ENCODE measurements at regions not wholly inside any gene's neighbourhood (a gene's known extent, or its start where the extent isn't known, plus 50 kb on each side); places are given as distances from the start of the nearest gene placed in this dataset.

DNA sequence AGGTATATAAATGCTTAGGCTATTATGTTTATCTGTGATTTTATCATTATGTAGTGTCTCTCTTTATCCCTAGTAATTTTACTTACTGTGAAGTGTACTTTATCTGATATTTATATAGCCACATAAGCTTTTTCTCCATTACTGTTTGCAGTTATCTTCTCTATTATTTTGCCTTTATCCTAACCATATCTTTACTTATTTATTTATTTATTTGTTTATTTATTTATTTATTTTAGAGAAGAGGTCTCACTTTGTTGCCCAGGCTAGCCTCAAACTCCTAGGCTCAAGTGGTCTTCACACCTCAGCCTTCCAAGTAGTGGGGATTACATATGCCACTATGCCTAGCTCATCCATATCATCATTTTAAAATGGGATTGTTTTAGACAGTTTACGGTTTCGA is 331.8 kb downstream of the C7orf25 start:
- no peaks in the 10 kb centered on the region for H4K20me1 ChIP-seq (replicated peaks; ENCODE audit: control insufficient read depth, extremely low read depth, insufficient read depth, low read length)
- no peak overlapping the region for H3K4me3 ChIP-seq (replicated peaks in 1 of 3; ENCODE audit: insufficient read depth in 1 of 3, low read depth in 1 of 3, low read length in 3 of 3)
- H3K9me3 ChIP-seq (replicated peaks; ENCODE audit: control insufficient read depth, insufficient read depth, low read length): no peaks in the 10 kb centered on the region
- intact Hi-C loops (cut with micrococcal nuclease): no loop called here
- no peaks in the 10 kb centered on the region for H3K79me2 ChIP-seq (ENCODE audit: control insufficient read depth, insufficient read depth, low read length)
- H3K9ac ChIP-seq (replicated peaks; ENCODE audit: extremely low read depth, insufficient read depth, low read length): no peak overlapping the region
- BruUV-seq (replicated peaks): no TSS peak
- ChIA-PET CTCF (no interaction called here), POLR2A (no interaction called here)
- no peaks in the 10 kb centered on the region for H3K36me3 ChIP-seq (ENCODE audit: control insufficient read depth in 2 of 2, extremely low read depth in 1 of 2, insufficient read depth in 2 of 2, low read length in 2 of 2)
- no peak overlapping the region for H2AFZ ChIP-seq (ENCODE audit: low read depth, low read length)
- H3K4me1 ChIP-seq (ENCODE audit: control insufficient read depth, extremely low read depth, insufficient read depth, low read length): no peaks in the 10 kb centered on the region
- FAIRE-seq (no peak), DNase-seq (ENCODE audit: low read depth, low spot score) (no peak)
- dilution Hi-C loops (cut with MboI; ENCODE audit: extremely low pct_ligation_motif_present, low sequenced_read_pairs): no loop called here
- no peak overlapping the region for H3K27ac ChIP-seq (ENCODE audit: insufficient read depth, low read depth, low read length)
- no peak for TF ChIP-seq JUN (IDR thresholded peaks at IDR 0.05; ENCODE audit: borderline replicate concordance, insufficient read depth, insufficient read length, low read depth)
- TF ChIP-seq POLR2AphosphoS5 (IDR thresholded peaks at IDR 0.05; ENCODE audit: insufficient read depth, low read depth, low read length): no peak
- no peak for TF ChIP-seq FOS (IDR thresholded peaks at IDR 0.05; ENCODE audit: borderline replicate concordance, insufficient read depth, low read length)
- no peak for TF ChIP-seq GATA2 (IDR thresholded peaks at IDR 0.05; ENCODE audit: insufficient read depth, insufficient read length, low read depth, low read length)
- TF ChIP-seq CTCF (IDR thresholded peaks at IDR 0.05; ENCODE audit: extremely low read depth in 1 of 2, insufficient read depth in 1 of 2, low read depth in 1 of 2, low read length in 2 of 2): no peak
- TF ChIP-seq, protein P1, sequence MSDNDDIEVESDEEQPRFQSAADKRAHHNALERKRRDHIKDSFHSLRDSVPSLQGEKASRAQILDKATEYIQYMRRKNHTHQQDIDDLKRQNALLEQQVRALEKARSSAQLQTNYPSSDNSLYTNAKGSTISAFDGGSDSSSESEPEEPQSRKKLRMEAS (IDR thresholded peaks at IDR 0.05; ENCODE audit: insufficient read depth, insufficient read length): no peak
- no peak for TF ChIP-seq EZH2 (IDR thresholded peaks at IDR 0.05; ENCODE audit: borderline replicate concordance, low read depth, low read length, severe bottlenecking)
- no peak for TF ChIP-seq MYC (IDR thresholded peaks at IDR 0.05; ENCODE audit: low read depth, low read length)
- no peak for TF ChIP-seq POLR2A (IDR thresholded peaks at IDR 0.05; ENCODE audit: low read depth, low read length)
- H3K27me3 ChIP-seq (ENCODE audit: control insufficient read depth in 2 of 2, insufficient read depth in 2 of 2, low read length in 2 of 2): no peaks in the 10 kb centered on the region
- H3K4me2 ChIP-seq (ENCODE audit: insufficient read depth, low read length): no peak overlapping the region
- H3K9me1 ChIP-seq (replicated peaks; ENCODE audit: control insufficient read depth, extremely low read depth, insufficient read depth, low read length): no peaks in the 10 kb centered on the region
